HEK293 (cell line): ENCODE measurements at regions not wholly inside any gene's neighbourhood (a gene's known extent, or its start where the extent isn't known, plus 50 kb on each side); places are given as distances from the start of the nearest gene placed in this dataset.

Source experiments
- CTCF ChIP-seq: fragments of 450-650 bp; formaldehyde crosslinking; IDR thresholded peaks from 2 replicates; pipeline ENCODE4 v1.5.1; 2016; ENCODE audit warnings: missing biosample characterization, missing genetic modification characterization
- HOXC10 ChIP-seq: sonication (generic); formaldehyde crosslinking; IDR thresholded peaks from 2 replicates; pipeline ENCODE4 v1.8.1; 2023; ENCODE audit warnings: mild to moderate bottlenecking, missing genetic modification reagents
- SP2 ChIP-seq: fragments of 450-650 bp; formaldehyde crosslinking; IDR thresholded peaks from 2 replicates; pipeline ENCODE4 v1.5.1; 2016; ENCODE audit warnings: missing biosample characterization, missing genetic modification characterization
- ZNF138 ChIP-seq: fragments of 450-650 bp; formaldehyde crosslinking; IDR thresholded peaks from 2 replicates; pipeline ENCODE4 v1.5.1; 2016; ENCODE audit warnings: missing biosample characterization, missing genetic modification characterization, borderline replicate concordance
- ZNF274 ChIP-seq, 2 experiments: fragments of 200-500 bp in 1 of 2; fragments of 450-650 bp in 1 of 2; sonication (Bioruptor generic) in 1 of 2; formaldehyde crosslinking in 1 of 2; IDR thresholded peaks; 2 replicates each; pipeline versions ENCODE4 v1.5.1 to v1.6.1; 2014 to 2016; ENCODE audit warnings: borderline replicate concordance in 1 of 2, inconsistent platforms in 1 of 2, low read length in 1 of 2, missing biosample characterization in 1 of 2, missing genetic modification characterization in 1 of 2
- ZNF302 ChIP-seq: fragments of 450-650 bp; formaldehyde crosslinking; IDR thresholded peaks from 2 replicates; pipeline ENCODE4 v1.5.1; 2016; ENCODE audit warnings: missing biosample characterization, missing genetic modification characterization, low read depth
- ZNF37A ChIP-seq: fragments of 450-650 bp; IDR thresholded peaks from 2 replicates; pipeline ENCODE4 v1.5.1; 2018; ENCODE audit warnings: missing biosample characterization, missing genetic modification characterization
- TF ChIP-seq, protein P1 (sequence below): fragments of 450-650 bp; IDR thresholded peaks from 2 replicates; pipeline ENCODE4 v1.5.1; 2018; ENCODE audit warnings: missing biosample characterization, mild to moderate bottlenecking, missing genetic modification characterization

DNA sequence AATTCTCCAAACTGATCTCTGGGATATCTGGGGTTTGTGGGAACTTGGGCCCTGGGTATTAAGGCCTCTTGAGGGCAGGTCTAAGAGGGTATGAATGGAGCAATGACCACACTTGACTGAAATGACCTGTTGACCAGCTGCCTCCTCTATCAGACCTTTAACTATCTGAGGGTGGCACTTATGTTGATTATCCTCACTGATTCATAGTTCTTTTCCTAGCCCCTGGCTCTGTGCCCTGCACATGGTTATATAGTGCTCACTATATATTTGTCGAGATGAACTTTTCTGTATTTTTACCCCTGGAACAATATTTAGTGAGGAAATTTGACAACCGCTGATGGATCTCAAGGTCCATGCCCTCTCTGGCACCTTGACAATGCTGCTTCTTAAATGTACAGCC is 305.5 kb upstream of the PLET1 start:
- no peak for TF ChIP-seq HOXC10 (CRISPR knock-in tag)
- TF ChIP-seq, protein P1, sequence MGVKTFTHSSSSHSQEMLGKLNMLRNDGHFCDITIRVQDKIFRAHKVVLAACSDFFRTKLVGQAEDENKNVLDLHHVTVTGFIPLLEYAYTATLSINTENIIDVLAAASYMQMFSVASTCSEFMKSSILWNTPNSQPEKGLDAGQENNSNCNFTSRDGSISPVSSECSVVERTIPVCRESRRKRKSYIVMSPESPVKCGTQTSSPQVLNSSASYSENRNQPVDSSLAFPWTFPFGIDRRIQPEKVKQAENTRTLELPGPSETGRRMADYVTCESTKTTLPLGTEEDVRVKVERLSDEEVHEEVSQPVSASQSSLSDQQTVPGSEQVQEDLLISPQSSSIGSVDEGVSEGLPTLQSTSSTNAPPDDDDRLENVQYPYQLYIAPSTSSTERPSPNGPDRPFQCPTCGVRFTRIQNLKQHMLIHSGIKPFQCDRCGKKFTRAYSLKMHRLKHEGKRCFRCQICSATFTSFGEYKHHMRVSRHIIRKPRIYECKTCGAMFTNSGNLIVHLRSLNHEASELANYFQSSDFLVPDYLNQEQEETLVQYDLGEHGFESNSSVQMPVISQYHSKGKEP (tag by site-specific recombination) = no peak
- no peak for TF ChIP-seq ZNF274 (IDR thresholded peaks at IDR 0.05; ENCODE audit: low read length)
- TF ChIP-seq ZNF274 (tag by site-specific recombination; IDR thresholded peaks at IDR 0.05; ENCODE audit: borderline replicate concordance) = no peak
- TF ChIP-seq CTCF = no peak
- no peak for TF ChIP-seq ZNF37A
- TF ChIP-seq ZNF138 = no peak
- TF ChIP-seq ZNF302 = no peak
- TF ChIP-seq SP2 = no peak
